H9 (cell line): ENCODE measurements at regions not wholly inside any gene's neighbourhood (a gene's known extent, or its start where the extent isn't known, plus 50 kb on each side); places are given as distances from the start of the nearest gene placed in this dataset.

ENCODE experiments used
- DNase-seq: peaks from one replicate; pipeline ENCODE4 v3.0.0-alpha.2; 2017
- H2AFZ ChIP-seq: one replicate; pipeline ENCODE4 v1.6.1; 2013; ENCODE audit warnings: mild to moderate bottlenecking, low read length, control low read depth, moderate library complexity
- H2AK5ac ChIP-seq: 2 replicates; pipeline ENCODE4 v1.6.1; 2013; ENCODE audit warnings: low read length, control low read depth, mixed read lengths; ENCODE audit not compliant: insufficient read length
- H2BK120ac ChIP-seq: one replicate; pipeline ENCODE4 v1.6.1; 2013; ENCODE audit warnings: low read depth, mild to moderate bottlenecking, low read length, control low read depth, inconsistent platforms; ENCODE audit not compliant: poor library complexity, severe bottlenecking
- H2BK12ac ChIP-seq: 2 replicates; pipeline ENCODE4 v1.6.1; 2013; ENCODE audit warnings: low read length, control low read depth, mixed read lengths, low read depth; ENCODE audit not compliant: insufficient read length
- H2BK15ac ChIP-seq: 2 replicates; pipeline ENCODE4 v1.6.1; 2013; ENCODE audit warnings: low read depth, low read length, control low read depth
- H2BK20ac ChIP-seq: one replicate; pipeline ENCODE4 v1.6.1; 2013; ENCODE audit warnings: low read depth, mild to moderate bottlenecking, low read length, control low read depth, inconsistent platforms; ENCODE audit not compliant: poor library complexity, severe bottlenecking
- H2BK5ac ChIP-seq: 2 replicates; pipeline ENCODE4 v1.6.1; 2013; ENCODE audit warnings: low read length, control low read depth, mixed read lengths; ENCODE audit not compliant: insufficient read length
- H3K14ac ChIP-seq: 2 replicates; pipeline ENCODE4 v1.6.1; 2013; ENCODE audit warnings: low read length, control low read depth; ENCODE audit not compliant: insufficient read depth
- H3K18ac ChIP-seq: 2 replicates; pipeline ENCODE4 v1.6.1; 2013; ENCODE audit warnings: low read depth, mild to moderate bottlenecking, mixed read lengths, low read length, control low read depth; ENCODE audit not compliant: insufficient read length
- H3K23ac ChIP-seq: 2 replicates; pipeline ENCODE4 v1.6.1; 2013; ENCODE audit warnings: low read length, control low read depth, mixed read lengths, low read depth; ENCODE audit not compliant: insufficient read length
- H3K23me2 ChIP-seq: 2 replicates; pipeline ENCODE4 v1.6.1; 2013; ENCODE audit warnings: low read depth, mild to moderate bottlenecking, mixed read lengths, low read length, control low read depth; ENCODE audit not compliant: insufficient read length, poor library complexity, severe bottlenecking
- H3K27ac ChIP-seq: 2 replicates; pipeline ENCODE4 v1.5.1; 2013; ENCODE audit warnings: low read length, control low read depth, mixed read lengths, low read depth; ENCODE audit not compliant: insufficient read length
- H3K27me3 ChIP-seq: 2 replicates; pipeline ENCODE4 v1.6.1; 2013; ENCODE audit warnings: low read length, control low read depth, inconsistent platforms; ENCODE audit not compliant: insufficient read depth
- H3K4ac ChIP-seq: 2 replicates; pipeline ENCODE4 v1.6.1; 2013; ENCODE audit warnings: low read depth, mild to moderate bottlenecking, control low read depth, inconsistent platforms, low read length, moderate library complexity
- H3K4me1 ChIP-seq: 2 replicates; pipeline ENCODE4 v1.6.1; 2013; ENCODE audit warnings: low read length, control low read depth, inconsistent platforms; ENCODE audit not compliant: insufficient read depth
- H3K4me2 ChIP-seq: 2 replicates; pipeline ENCODE4 v1.6.1; 2013; ENCODE audit warnings: low read length, control low read depth, mixed read lengths; ENCODE audit not compliant: insufficient read length, insufficient read depth
- H3K56ac ChIP-seq: 2 replicates; pipeline ENCODE4 v1.6.1; 2013; ENCODE audit warnings: low read depth, mild to moderate bottlenecking, mixed read lengths, low read length, control low read depth; ENCODE audit not compliant: insufficient read length
- H3K79me1 ChIP-seq: 2 replicates; pipeline ENCODE4 v1.6.1; 2013; ENCODE audit warnings: low read depth, mild to moderate bottlenecking, moderate library complexity, low read length, control low read depth, inconsistent platforms; ENCODE audit not compliant: insufficient read depth, poor library complexity, severe bottlenecking
- H3K79me2 ChIP-seq: 2 replicates; pipeline ENCODE4 v1.6.1; 2013; ENCODE audit warnings: low read length, control low read depth, inconsistent platforms; ENCODE audit not compliant: insufficient read depth
- H3K9ac ChIP-seq: 2 replicates; pipeline ENCODE4 v1.6.1; 2013; ENCODE audit warnings: low read length, control low read depth, mixed read lengths; ENCODE audit not compliant: insufficient read length; ENCODE audit errors: extremely low read depth
- H3K9me3 ChIP-seq: one replicate; pipeline ENCODE4 v1.6.1; 2013; ENCODE audit warnings: low read depth, low read length, inconsistent platforms; ENCODE audit not compliant: control insufficient read depth
- H3T11ph ChIP-seq: one replicate; pipeline ENCODE4 v1.6.1; 2013; ENCODE audit warnings: mild to moderate bottlenecking, low read length, control low read depth, inconsistent platforms
- H4K20me1 ChIP-seq: one replicate; pipeline ENCODE4 v1.6.1; 2013; ENCODE audit not compliant: control insufficient read depth, insufficient read length, insufficient read depth
- H4K5ac ChIP-seq: 2 replicates; pipeline ENCODE4 v1.6.1; 2013; ENCODE audit warnings: low read depth, mild to moderate bottlenecking, mixed read lengths, low read length, control low read depth; ENCODE audit not compliant: insufficient read length
- H4K8ac ChIP-seq: replicated peaks from 2 replicates; pipeline ENCODE4 v1.6.1; 2013; ENCODE audit warnings: low read length, control low read depth, mixed read lengths, low read depth; ENCODE audit not compliant: insufficient read length
- H4K91ac ChIP-seq: 2 replicates; pipeline ENCODE4 v1.6.1; 2013; ENCODE audit warnings: low read depth, mild to moderate bottlenecking, moderate library complexity, mixed read lengths, low read length, control low read depth; ENCODE audit not compliant: insufficient read length
- H3K27ac Mint-ChIP-seq, 3 experiments: 2 replicates in 2 of 3; 3 replicates in 1 of 3; pipeline ENCODE4 v1.8.0; 2020 to 2021; ENCODE audit warnings: mixed read lengths in 3 of 3, mild to moderate bottlenecking in 1 of 3, moderate library complexity in 1 of 3
- H3K27me3 Mint-ChIP-seq: 2 replicates; pipeline ENCODE4 v1.8.0; 2021; ENCODE audit warnings: low read depth, mild to moderate bottlenecking, moderate library complexity, mixed read lengths
- H3K36me3 Mint-ChIP-seq, 3 experiments: 2 replicates in 2 of 3; 3 replicates in 1 of 3; pipeline ENCODE4 v1.8.0; 2020 to 2021; ENCODE audit warnings: low read depth in 3 of 3, mixed read lengths in 3 of 3; ENCODE audit not compliant: insufficient read depth in 1 of 3
- H3K4me1 Mint-ChIP-seq, 2 experiments: 2 replicates each; pipeline ENCODE4 v1.8.0; 2020; ENCODE audit warnings: mixed read lengths in 2 of 2
- H3K4me3 Mint-ChIP-seq, 2 experiments: 2 replicates in 1 of 2; 3 replicates in 1 of 2; pipeline ENCODE4 v1.8.0; 2020 to 2021; ENCODE audit warnings: mild to moderate bottlenecking in 2 of 2, mixed read lengths in 2 of 2, moderate library complexity in 1 of 2
- H3K9me3 Mint-ChIP-seq, 2 experiments: 2 replicates in 1 of 2; 3 replicates in 1 of 2; pipeline ENCODE4 v1.8.0; 2020; ENCODE audit warnings: mild to moderate bottlenecking in 2 of 2, mixed read lengths in 2 of 2, moderate library complexity in 1 of 2
- WGBS: extraction: QIAGEN DNeasy Blood & Tissue Kit; methylation state at CpG from one replicate; pipeline ENCODE4 v1.1.7; 2013; ENCODE audit warnings: missing lambda C conversion rate, low lambda C conversion rate, mixed read lengths; ENCODE audit not compliant: insufficient read length; ENCODE audit errors: extremely low coverage; 5-methylcytosine and 5-hydroxymethylcytosine counted together
- TF ChIP-seq, protein P1 (sequence below): fragments of 200-600 bp; sonication (generic); conservative IDR thresholded peaks from 3 replicates; pipeline ENCODE4 v1.8.0; 2021; ENCODE audit warnings: antibody characterized with exemption, mild to moderate bottlenecking

DNA sequence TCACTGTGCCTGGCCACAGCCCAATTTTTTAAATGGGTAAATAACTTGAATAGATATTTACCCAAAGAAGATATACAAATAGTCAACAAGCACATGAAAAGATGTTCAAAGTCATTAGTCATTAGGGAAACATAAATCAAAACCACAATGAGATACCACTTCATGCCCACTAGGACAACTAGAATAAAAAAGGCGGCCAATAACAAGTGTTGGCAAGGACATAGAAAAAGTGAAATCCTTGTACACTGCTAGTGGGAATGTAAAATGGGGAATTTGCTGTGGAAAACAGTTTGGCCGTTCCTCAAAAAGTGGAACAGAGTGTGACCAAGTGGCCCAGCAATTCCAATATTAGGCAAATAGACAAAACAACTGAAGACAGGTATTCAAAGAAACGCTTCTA lies 270.1 kb downstream of the TFCP2L1 start:
- H3K9ac ChIP-seq: no peak overlapping the region
- H2BK5ac ChIP-seq: no peak overlapping the region
- Mint-ChIP-seq H3K36me3 (no peaks in the 10 kb centered on the region), H3K27ac (no peak overlapping the region), H3K4me1 (peaks cover 4 to 15% of the 10 kb centered on the region in 2 experiments; a peak in 3 of 4 replicates), H3K4me3 (no peak overlapping the region), H3K9me3 (peaks cover 0 to 12% of the 10 kb centered on the region in 2 experiments; a peak in 3 of 5 replicates), H3K27me3 (peaks cover 50% of the 10 kb centered on the region)
- H3K79me1 ChIP-seq: no peaks in the 10 kb centered on the region
- no peak overlapping the region for H3K4ac ChIP-seq
- no peak overlapping the region for H3K56ac ChIP-seq
- no peak overlapping the region for H3K18ac ChIP-seq
- H3K27ac ChIP-seq: no peak overlapping the region
- H3K23ac ChIP-seq: no peak overlapping the region
- H4K91ac ChIP-seq: no peak overlapping the region
- no peaks in the 10 kb centered on the region for H3K27me3 ChIP-seq
- H2BK12ac ChIP-seq: no peak overlapping the region
- no peak overlapping the region for H3T11ph ChIP-seq
- no peak overlapping the region for H2BK120ac ChIP-seq
- H3K23me2 ChIP-seq: no peaks in the 10 kb centered on the region
- H3K4me1 ChIP-seq: no peaks in the 10 kb centered on the region
- TF ChIP-seq, protein P1, sequence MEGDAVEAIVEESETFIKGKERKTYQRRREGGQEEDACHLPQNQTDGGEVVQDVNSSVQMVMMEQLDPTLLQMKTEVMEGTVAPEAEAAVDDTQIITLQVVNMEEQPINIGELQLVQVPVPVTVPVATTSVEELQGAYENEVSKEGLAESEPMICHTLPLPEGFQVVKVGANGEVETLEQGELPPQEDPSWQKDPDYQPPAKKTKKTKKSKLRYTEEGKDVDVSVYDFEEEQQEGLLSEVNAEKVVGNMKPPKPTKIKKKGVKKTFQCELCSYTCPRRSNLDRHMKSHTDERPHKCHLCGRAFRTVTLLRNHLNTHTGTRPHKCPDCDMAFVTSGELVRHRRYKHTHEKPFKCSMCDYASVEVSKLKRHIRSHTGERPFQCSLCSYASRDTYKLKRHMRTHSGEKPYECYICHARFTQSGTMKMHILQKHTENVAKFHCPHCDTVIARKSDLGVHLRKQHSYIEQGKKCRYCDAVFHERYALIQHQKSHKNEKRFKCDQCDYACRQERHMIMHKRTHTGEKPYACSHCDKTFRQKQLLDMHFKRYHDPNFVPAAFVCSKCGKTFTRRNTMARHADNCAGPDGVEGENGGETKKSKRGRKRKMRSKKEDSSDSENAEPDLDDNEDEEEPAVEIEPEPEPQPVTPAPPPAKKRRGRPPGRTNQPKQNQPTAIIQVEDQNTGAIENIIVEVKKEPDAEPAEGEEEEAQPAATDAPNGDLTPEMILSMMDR: no peak
- H3K9me3 ChIP-seq: no peaks in the 10 kb centered on the region
- no peak overlapping the region for H4K8ac ChIP-seq
- H4K20me1 ChIP-seq: no peaks in the 10 kb centered on the region
- H2AK5ac ChIP-seq: no peak overlapping the region
- no peak overlapping the region for H2BK20ac ChIP-seq
- DNase-seq: no peak
- H3K14ac ChIP-seq: no peak overlapping the region
- H3K4me2 ChIP-seq: no peak overlapping the region
- no peak overlapping the region for H4K5ac ChIP-seq
- no peaks in the 10 kb centered on the region for H3K79me2 ChIP-seq
- H2BK15ac ChIP-seq: no peak overlapping the region
- no peak overlapping the region for H2AFZ ChIP-seq
- WGBS: no CpG with 5 or more reads among the region's 3 CpGs
